A673 (cell line): ENCODE measurements at regions not wholly inside any gene's neighbourhood (a gene's known extent, or its start where the extent isn't known, plus 50 kb on each side); places are given as distances from the start of the nearest gene placed in this dataset.

ENCODE experiments used
- BruUV-seq: library from RNA; stranded (reverse); fragments of 400-500 nt; replicated peaks from 2 replicates; lab custom pipeline; 2021; lab: Mats Ljungman, UMichigan
- CTCF ChIA-PET: fragments of 300-600 bp; sonication (Branson Sonifier 250); formaldehyde crosslinking; loops from one replicate; lab custom pipeline; 2022; ENCODE audit warnings: antibody characterized with exemption; lab: Charles Lee
- POLR2A ChIA-PET: fragments of 300-600 bp; sonication (Branson Sonifier 250); formaldehyde crosslinking; loops from one replicate; lab custom pipeline; 2022; ENCODE audit warnings: antibody characterized with exemption; ENCODE audit not compliant: low non-redundant PET; lab: Charles Lee
- DNase-seq: peaks from one replicate; pipeline ENCODE4 v3.0.0-alpha.2; 2015; ENCODE audit warnings: low spot score
- H3K27ac ChIP-seq: fragments of 200-600 bp; sonication (generic); 2 replicates; pipeline ENCODE4 v1.5.1; 2016; ENCODE audit warnings: mixed run types, low read depth, mild to moderate bottlenecking, mixed read lengths, antibody characterized with exemption, low read length; ENCODE audit not compliant: poor library complexity, severe bottlenecking
- H3K27me3 ChIP-seq: fragments of 200-600 bp; sonication (generic); replicated peaks from 2 replicates; pipeline ENCODE4 v1.6.1; 2017; ENCODE audit warnings: mixed run types, low read depth, mild to moderate bottlenecking, mixed read lengths, antibody characterized with exemption, low read length; ENCODE audit not compliant: insufficient read depth, poor library complexity
- H3K36me3 ChIP-seq: fragments of 200-600 bp; sonication (generic); 2 replicates; pipeline ENCODE4 v1.6.1; 2016; ENCODE audit warnings: mixed run types, mild to moderate bottlenecking, mixed read lengths, antibody characterized with exemption, low read length; ENCODE audit not compliant: insufficient read depth, poor library complexity, severe bottlenecking
- H3K4me1 ChIP-seq: fragments of 200-600 bp; sonication (generic); 2 replicates; pipeline ENCODE4 v1.6.1; 2017; ENCODE audit warnings: mixed run types, mild to moderate bottlenecking, mixed read lengths, antibody characterized with exemption, low read length; ENCODE audit not compliant: insufficient read depth, poor library complexity, severe bottlenecking
- H3K4me3 ChIP-seq: fragments of 200-600 bp; sonication (generic); 2 replicates; pipeline ENCODE4 v1.5.1; 2016; ENCODE audit warnings: low read depth, mixed run types, mild to moderate bottlenecking, mixed read lengths, low read length; ENCODE audit not compliant: poor library complexity, severe bottlenecking
- H3K9me3 ChIP-seq: fragments of 200-600 bp; sonication (generic); 2 replicates; pipeline ENCODE4 v1.6.1; 2016; ENCODE audit warnings: mixed run types, low read depth, mild to moderate bottlenecking, mixed read lengths, antibody characterized with exemption, low read length; ENCODE audit not compliant: poor library complexity, severe bottlenecking
- EZH2 ChIP-seq: fragments of 200-600 bp; sonication (generic); IDR thresholded peaks from 2 replicates; pipeline ENCODE4 v1.6.1; 2017; ENCODE audit warnings: borderline replicate concordance, low read depth, mild to moderate bottlenecking, mixed read lengths, antibody characterized with exemption, low read length; ENCODE audit not compliant: poor library complexity, severe bottlenecking
- intact Hi-C: fragments of 100-400 bp; cut with micrococcal nuclease; formaldehyde crosslinking; loops from one replicate; pipeline ENCODE4 v1.10.0; 2022; ENCODE audit not compliant: unreplicated experiment
- TF ChIP-seq, protein P1 (sequence below): fragments of 300-800, 200-600 bp; sonication (generic); conservative IDR thresholded peaks from 2 replicates; pipeline ENCODE4 v1.5.1; 2017; ENCODE audit warnings: low read depth, mild to moderate bottlenecking, antibody characterized with exemption, low read length, moderate library complexity, mixed read lengths

DNA sequence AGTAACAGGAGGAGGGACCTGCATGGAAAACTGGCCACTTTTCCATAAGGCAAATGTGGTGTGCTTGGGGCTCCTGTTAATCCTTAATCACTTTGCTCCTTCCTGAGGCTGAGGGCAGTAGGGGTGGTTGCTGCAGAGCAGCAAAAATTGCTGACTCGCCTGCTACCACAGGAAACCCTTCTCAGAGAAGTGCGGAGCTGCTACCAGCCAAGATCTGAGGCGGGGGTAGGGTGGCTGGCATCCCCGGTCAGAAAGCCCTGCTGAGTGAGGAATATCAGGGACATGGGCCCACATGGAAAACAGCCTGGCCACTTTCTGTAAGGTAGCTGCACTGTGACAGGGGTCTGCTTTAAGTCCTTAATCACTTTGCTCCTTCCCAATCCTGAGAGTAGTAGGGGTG is 192.4 kb upstream of the GHR start:
- Histone ChIP-seq H3K9me3 (no peaks in the 10 kb centered on the region), H3K27me3 (no peaks in the 10 kb centered on the region), H3K27ac (no peak overlapping the region), H3K4me1 (no peaks in the 10 kb centered on the region), H3K4me3 (no peak overlapping the region), H3K36me3 (no peaks in the 10 kb centered on the region)
- intact Hi-C loops, result no loop called here
- no TSS peak for BruUV-seq
- TF ChIP-seq, protein P1, sequence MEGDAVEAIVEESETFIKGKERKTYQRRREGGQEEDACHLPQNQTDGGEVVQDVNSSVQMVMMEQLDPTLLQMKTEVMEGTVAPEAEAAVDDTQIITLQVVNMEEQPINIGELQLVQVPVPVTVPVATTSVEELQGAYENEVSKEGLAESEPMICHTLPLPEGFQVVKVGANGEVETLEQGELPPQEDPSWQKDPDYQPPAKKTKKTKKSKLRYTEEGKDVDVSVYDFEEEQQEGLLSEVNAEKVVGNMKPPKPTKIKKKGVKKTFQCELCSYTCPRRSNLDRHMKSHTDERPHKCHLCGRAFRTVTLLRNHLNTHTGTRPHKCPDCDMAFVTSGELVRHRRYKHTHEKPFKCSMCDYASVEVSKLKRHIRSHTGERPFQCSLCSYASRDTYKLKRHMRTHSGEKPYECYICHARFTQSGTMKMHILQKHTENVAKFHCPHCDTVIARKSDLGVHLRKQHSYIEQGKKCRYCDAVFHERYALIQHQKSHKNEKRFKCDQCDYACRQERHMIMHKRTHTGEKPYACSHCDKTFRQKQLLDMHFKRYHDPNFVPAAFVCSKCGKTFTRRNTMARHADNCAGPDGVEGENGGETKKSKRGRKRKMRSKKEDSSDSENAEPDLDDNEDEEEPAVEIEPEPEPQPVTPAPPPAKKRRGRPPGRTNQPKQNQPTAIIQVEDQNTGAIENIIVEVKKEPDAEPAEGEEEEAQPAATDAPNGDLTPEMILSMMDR, result no peak
- no peak for TF ChIP-seq EZH2
- DNase-seq, result no peak
- POLR2A ChIA-PET, result no interaction called here
- CTCF ChIA-PET, result no interaction called here

DNA sequence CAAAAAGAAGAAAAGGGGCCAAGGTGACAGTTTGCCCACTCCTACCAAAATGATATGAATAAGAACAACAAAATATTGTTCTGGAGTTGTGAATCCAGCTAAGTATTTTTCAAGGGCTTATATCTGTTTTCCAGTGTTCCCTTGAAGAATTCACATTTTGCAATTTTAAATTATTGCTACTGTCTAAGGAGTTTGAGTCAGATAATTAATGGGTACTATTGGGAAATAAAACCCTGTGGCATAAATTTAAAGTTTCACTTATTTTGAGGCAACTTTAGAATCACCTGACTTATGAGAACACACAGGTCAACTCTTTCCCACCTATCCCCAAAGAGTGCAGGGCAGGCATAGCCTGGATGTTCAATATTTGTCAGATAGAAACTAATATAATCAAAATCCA is 188.0 kb upstream of the GHR start:
- TF ChIP-seq EZH2, result no peak
- TF ChIP-seq, protein P1, result no peak
- Histone ChIP-seq H3K27ac (no peak overlapping the region), H3K4me3 (no peak overlapping the region), H3K9me3 (no peaks in the 10 kb centered on the region), H3K36me3 (no peaks in the 10 kb centered on the region), H3K27me3 (no peaks in the 10 kb centered on the region), H3K4me1 (no peaks in the 10 kb centered on the region)
- no peak for DNase-seq
- intact Hi-C loops, result no loop called here
- BruUV-seq, result no TSS peak
- POLR2A ChIA-PET, result no interaction called here
- CTCF ChIA-PET, result no interaction called here

DNA sequence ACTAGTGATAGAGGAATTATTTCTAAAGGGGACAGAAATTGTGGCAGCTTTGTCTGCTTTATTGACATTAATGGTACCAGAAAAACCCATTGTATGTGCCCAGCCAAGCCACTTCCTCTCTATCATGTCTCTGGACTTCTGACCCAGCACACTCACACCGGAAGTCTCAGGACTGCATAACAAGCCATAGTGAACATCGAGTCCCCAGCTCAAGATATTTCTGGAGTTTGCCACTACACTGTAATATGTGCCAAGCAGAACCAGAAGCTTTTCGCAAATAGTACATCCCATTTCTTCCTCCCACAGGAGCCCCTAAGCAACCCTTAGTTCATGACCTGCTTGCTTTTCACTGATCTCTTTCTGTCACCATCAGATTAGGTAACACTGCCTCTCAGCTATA is 187.4 kb upstream of the GHR start:
- no TSS peak for BruUV-seq

More for the DNA sequence above, 187.4 kb upstream of the GHR start:
- Histone ChIP-seq H3K9me3 (no peaks in the 10 kb centered on the region), H3K27me3 (no peaks in the 10 kb centered on the region), H3K27ac (no peak overlapping the region), H3K4me1 (no peaks in the 10 kb centered on the region), H3K36me3 (no peaks in the 10 kb centered on the region), H3K4me3 (no peak overlapping the region)
- intact Hi-C loops, result no loop called here
- TF ChIP-seq, protein P1, result no peak
- TF ChIP-seq EZH2, result no peak
- no peak for DNase-seq
- ChIA-PET POLR2A (no interaction called here), CTCF (no interaction called here)
